ENCODE measurements at regions not wholly inside any gene's neighbourhood (a gene's known extent, or its start where the extent isn't known, plus 50 kb on each side); places are given as distances from the start of the nearest gene placed in this dataset.

DNA sequence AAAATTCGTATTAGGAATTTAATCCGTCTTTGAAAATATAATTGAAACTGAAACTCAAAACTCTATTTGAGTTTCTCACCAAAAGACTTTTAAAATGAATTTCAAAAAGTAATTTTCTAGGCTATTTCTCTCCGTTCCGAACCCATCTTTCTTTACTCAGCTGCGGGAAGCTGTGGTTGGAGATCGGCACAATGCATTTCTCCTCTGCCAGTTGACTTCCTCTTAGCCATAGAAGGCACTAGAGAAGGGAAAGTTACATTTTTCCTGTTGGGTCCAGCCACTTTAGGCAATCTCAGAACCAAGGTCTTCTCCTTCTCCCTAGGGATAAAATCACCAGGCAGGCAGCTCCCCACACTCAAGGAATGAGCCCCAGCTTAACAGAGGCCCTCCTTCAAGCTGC, 133.6 kb upstream of the COL1A2 start:
- H3K9me3 Mint-ChIP-seq (ENCODE audit: unreplicated experiment) = peaks cover 11% of the 10 kb centered on the region

DNA sequence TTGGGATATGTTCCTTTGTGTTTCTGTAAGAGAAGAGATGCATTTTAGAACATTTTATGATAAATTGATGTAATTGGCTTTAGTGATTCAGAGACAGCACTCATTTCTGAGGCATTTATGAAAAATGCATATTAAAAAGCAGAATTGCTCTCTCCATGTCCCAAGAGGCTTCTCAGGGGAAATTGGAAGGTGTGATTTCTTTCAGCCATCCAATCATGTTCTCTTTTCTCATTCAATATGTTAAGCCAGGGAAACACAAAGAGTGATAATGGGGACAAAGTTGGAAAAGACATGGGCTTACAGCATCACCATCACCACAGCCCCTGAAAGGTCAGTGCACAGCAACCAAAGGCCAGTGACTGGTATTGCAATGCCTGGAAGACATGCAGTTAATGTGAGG, 129.9 kb upstream of the COL1A2 start:
- TF ChIP-seq, protein P1, sequence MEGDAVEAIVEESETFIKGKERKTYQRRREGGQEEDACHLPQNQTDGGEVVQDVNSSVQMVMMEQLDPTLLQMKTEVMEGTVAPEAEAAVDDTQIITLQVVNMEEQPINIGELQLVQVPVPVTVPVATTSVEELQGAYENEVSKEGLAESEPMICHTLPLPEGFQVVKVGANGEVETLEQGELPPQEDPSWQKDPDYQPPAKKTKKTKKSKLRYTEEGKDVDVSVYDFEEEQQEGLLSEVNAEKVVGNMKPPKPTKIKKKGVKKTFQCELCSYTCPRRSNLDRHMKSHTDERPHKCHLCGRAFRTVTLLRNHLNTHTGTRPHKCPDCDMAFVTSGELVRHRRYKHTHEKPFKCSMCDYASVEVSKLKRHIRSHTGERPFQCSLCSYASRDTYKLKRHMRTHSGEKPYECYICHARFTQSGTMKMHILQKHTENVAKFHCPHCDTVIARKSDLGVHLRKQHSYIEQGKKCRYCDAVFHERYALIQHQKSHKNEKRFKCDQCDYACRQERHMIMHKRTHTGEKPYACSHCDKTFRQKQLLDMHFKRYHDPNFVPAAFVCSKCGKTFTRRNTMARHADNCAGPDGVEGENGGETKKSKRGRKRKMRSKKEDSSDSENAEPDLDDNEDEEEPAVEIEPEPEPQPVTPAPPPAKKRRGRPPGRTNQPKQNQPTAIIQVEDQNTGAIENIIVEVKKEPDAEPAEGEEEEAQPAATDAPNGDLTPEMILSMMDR (IDR thresholded peaks at IDR 0.05) = no peak
- no peak overlapping the region for H3K27ac Mint-ChIP-seq (ENCODE audit: unreplicated experiment)

More for the DNA sequence above, 133.6 kb upstream of the COL1A2 start:
- Mint-ChIP-seq H3K27ac (ENCODE audit: unreplicated experiment) (no peak overlapping the region), H3K27me3 (ENCODE audit: unreplicated experiment) (no peaks in the 10 kb centered on the region), H3K4me3 (ENCODE audit: unreplicated experiment) (no peak overlapping the region), H3K4me1 (ENCODE audit: unreplicated experiment) (peaks cover 16% of the 10 kb centered on the region), H3K36me3 (ENCODE audit: unreplicated experiment) (no peaks in the 10 kb centered on the region)
- TF ChIP-seq, protein P1 (IDR thresholded peaks at IDR 0.05) = no peak
- no peak for DNase-seq (ENCODE audit: extremely low spot score, unreplicated experiment)

DNA sequence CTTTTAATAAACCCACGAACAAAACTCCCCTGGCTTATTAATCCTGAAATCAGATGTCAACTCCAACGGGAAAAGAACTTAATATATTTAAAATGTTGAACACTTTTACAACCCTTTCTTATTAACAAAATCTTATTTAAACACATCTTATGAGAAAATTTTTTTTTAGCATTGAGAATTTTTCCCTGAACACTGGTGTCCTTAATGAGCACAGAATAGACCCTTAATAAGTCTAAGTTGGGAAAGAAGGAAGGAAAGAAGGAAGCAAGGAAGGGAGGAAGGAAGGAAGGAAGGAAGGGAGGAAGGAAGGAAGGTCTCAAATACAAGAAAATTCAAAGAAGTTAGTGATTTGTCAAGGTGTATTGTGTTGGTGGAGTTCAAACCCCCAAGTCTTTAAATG, 129.2 kb upstream of the COL1A2 start:
- H3K9me3 Mint-ChIP-seq (ENCODE audit: unreplicated experiment) = peaks cover 11% of the 10 kb centered on the region
- no peaks in the 10 kb centered on the region for H3K27me3 Mint-ChIP-seq (ENCODE audit: unreplicated experiment)
- no peak overlapping the region for H3K4me3 Mint-ChIP-seq (ENCODE audit: unreplicated experiment)
- DNase-seq (ENCODE audit: extremely low spot score, unreplicated experiment) = no peak
- TF ChIP-seq, protein P1 (IDR thresholded peaks at IDR 0.05) = no peak
- H3K4me1 Mint-ChIP-seq (ENCODE audit: unreplicated experiment) = peaks cover 21% of the 10 kb centered on the region
- no peaks in the 10 kb centered on the region for H3K36me3 Mint-ChIP-seq (ENCODE audit: unreplicated experiment)
- H3K27ac Mint-ChIP-seq (ENCODE audit: unreplicated experiment) = no peak overlapping the region

More for the DNA sequence above, 129.9 kb upstream of the COL1A2 start:
- peaks cover 11% of the 10 kb centered on the region for H3K9me3 Mint-ChIP-seq (ENCODE audit: unreplicated experiment)
- H3K4me1 Mint-ChIP-seq (ENCODE audit: unreplicated experiment) = peaks cover 21% of the 10 kb centered on the region
- no peak for DNase-seq (ENCODE audit: extremely low spot score, unreplicated experiment)
- no peaks in the 10 kb centered on the region for H3K27me3 Mint-ChIP-seq (ENCODE audit: unreplicated experiment)
- no peaks in the 10 kb centered on the region for H3K36me3 Mint-ChIP-seq (ENCODE audit: unreplicated experiment)
- H3K4me3 Mint-ChIP-seq (ENCODE audit: unreplicated experiment) = no peak overlapping the region

DNA sequence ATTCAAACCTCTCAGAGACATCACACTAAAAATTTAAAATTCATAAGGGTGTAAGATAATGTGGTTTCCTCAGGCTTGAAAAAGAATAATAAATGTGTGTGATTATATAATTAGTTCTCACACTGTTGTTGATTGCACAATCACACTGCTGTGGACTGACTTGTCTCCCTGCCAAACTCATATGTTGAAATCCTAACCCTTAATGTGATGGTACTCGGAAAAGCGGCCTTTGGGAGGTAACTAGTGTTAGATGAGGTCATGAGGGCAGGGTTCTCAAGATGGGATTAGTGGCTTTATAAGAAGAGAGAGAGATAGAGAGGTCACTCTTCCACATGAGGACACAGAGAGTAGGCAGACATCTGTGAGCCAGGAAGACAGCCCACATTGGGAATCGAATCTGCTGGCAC, 128.5 kb upstream of the COL1A2 start:
- peaks cover 8% of the 10 kb centered on the region for H3K9me3 Mint-ChIP-seq (ENCODE audit: unreplicated experiment)
- TF ChIP-seq, protein P1 (IDR thresholded peaks at IDR 0.05) = no peak
- H3K4me1 Mint-ChIP-seq (ENCODE audit: unreplicated experiment) = peaks cover 19% of the 10 kb centered on the region
- DNase-seq (ENCODE audit: extremely low spot score, unreplicated experiment) = no peak
- H3K4me3 Mint-ChIP-seq (ENCODE audit: unreplicated experiment) = no peak overlapping the region
- H3K27ac Mint-ChIP-seq (ENCODE audit: unreplicated experiment) = no peak overlapping the region
- no peaks in the 10 kb centered on the region for H3K36me3 Mint-ChIP-seq (ENCODE audit: unreplicated experiment)
- H3K27me3 Mint-ChIP-seq (ENCODE audit: unreplicated experiment) = no peaks in the 10 kb centered on the region

DNA sequence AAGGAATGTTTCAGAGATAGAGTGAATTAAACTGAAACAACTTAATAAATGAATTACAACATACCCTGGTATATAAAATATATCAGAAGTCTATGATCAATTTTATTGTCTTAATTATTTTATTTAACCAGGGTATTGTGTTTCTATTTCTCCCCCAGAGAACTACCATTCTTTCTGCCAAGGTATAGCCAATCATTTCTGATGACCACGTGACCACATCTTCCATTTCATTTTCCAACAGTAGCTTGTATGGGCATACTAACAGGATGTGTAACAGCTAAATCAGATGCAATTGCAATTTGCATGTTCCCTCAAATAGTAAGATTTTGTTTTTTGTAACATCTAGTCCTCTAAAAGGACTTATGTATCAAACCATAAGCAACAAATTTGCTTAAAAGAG, 123.9 kb upstream of the COL1A2 start:
- Mint-ChIP-seq H3K36me3 (ENCODE audit: unreplicated experiment) (no peaks in the 10 kb centered on the region), H3K27me3 (ENCODE audit: unreplicated experiment) (no peaks in the 10 kb centered on the region), H3K9me3 (ENCODE audit: unreplicated experiment) (no peaks in the 10 kb centered on the region), H3K4me3 (ENCODE audit: unreplicated experiment) (no peak overlapping the region), H3K27ac (ENCODE audit: unreplicated experiment) (no peak overlapping the region), H3K4me1 (ENCODE audit: unreplicated experiment) (peaks cover 11% of the 10 kb centered on the region)
- DNase-seq (ENCODE audit: extremely low spot score, unreplicated experiment) = no peak
- TF ChIP-seq, protein P1 (IDR thresholded peaks at IDR 0.05) = no peak

All from osteocyte (in vitro differentiated cells).